Upper lobe of left lung (tissue), 6 donors: ENCODE measurements at regions not wholly inside any gene's neighbourhood (a gene's known extent, or its start where the extent isn't known, plus 50 kb on each side); places are given as distances from the start of the nearest gene placed in this dataset.
A peak's percentile ranks its signal among the peaks of the same experiment; 100 is the strongest.

Experiments
- ATAC-seq, 2 donors: fragments of 200-7000 bp; cut with Tn5 transposase; one replicate each; pipeline ENCODE4 v1.9.1; 2022; ENCODE audit warnings: mild to moderate bottlenecking in 2 of 2, moderate library complexity in 2 of 2; ENCODE audit not compliant: low FRiP score in 2 of 2
- DNase-seq, 2 donors: peaks; one replicate each; pipeline ENCODE4 v3.0.0-alpha.2; 2019 to 2020
- H3K27ac ChIP-seq, 4 donors: fragments of 200-600 bp; sonication (generic); one replicate each; pipeline ENCODE4 v1.5.1; 2016 to 2019
- H3K27me3 ChIP-seq, 4 donors: fragments of 200-600 bp; sonication (generic); one replicate each; pipeline ENCODE4 v1.5.1; 2017 to 2019
- H3K36me3 ChIP-seq, 4 donors: fragments of 200-600 bp; sonication (generic); one replicate each; pipeline ENCODE4 v1.5.1; 2016 to 2019
- H3K4me1 ChIP-seq, 4 donors: fragments of 200-600 bp; sonication (generic); one replicate each; pipeline ENCODE4 v1.5.1; 2018 to 2019
- H3K4me3 ChIP-seq, 4 donors: fragments of 200-600 bp; sonication (generic); one replicate each; pipeline ENCODE4 v1.5.1; 2017 to 2019; ENCODE audit warnings: mild to moderate bottlenecking in 2 of 4, moderate library complexity in 1 of 4
- H3K9me3 ChIP-seq, 4 donors: fragments of 200-600 bp; sonication (generic); one replicate each; pipeline ENCODE4 v1.5.1; 2018 to 2019
- CTCF ChIP-seq, 6 experiments: fragments of 450-650 bp in 4 of 6; fragments of 200-600 bp in 2 of 6; sonication (generic) in 2 of 6; IDR thresholded peaks; one replicate each; pipeline ENCODE4 v1.5.1; 2016 to 2019; ENCODE audit warnings: antibody characterized with exemption in 6 of 6
- EP300 ChIP-seq, 4 donors: sonication (generic); formaldehyde crosslinking; IDR thresholded peaks; one replicate each; pipeline ENCODE4 v1.5.1; 2017; ENCODE audit warnings: antibody characterized with exemption in 4 of 4, control low read depth in 2 of 4
- POLR2A ChIP-seq, 4 donors: fragments of 450-650 bp; IDR thresholded peaks; one replicate each; pipeline ENCODE4 v1.5.1; 2016 to 2017; ENCODE audit warnings: antibody characterized with exemption in 4 of 4, mild to moderate bottlenecking in 2 of 4
- POLR2AphosphoS5 ChIP-seq, 2 donors: sonication (generic); formaldehyde crosslinking; IDR thresholded peaks; one replicate each; pipeline ENCODE4 v1.5.1; 2017; ENCODE audit warnings: antibody characterized with exemption in 2 of 2
- WGBS, 2 donors: methylation state at CpG; one replicate each; pipeline ENCODE4 v1.1.5; 2017 to 2018; 5-methylcytosine and 5-hydroxymethylcytosine counted together
- small RNA-seq, 4 donors: library from RNA; depleted of rRNA; stranded (forward); fragments of <200 nt; gene quantifications; one replicate each; pipeline ENCODE3, GENCODE V24; 2016
- donor health status: DM: no; HTN: no; CAD: no; lungs with moderate emphysema.
- donor health status: DM: no; HTN: yes; CAD: no; lungs with severe emphysema.

DNA sequence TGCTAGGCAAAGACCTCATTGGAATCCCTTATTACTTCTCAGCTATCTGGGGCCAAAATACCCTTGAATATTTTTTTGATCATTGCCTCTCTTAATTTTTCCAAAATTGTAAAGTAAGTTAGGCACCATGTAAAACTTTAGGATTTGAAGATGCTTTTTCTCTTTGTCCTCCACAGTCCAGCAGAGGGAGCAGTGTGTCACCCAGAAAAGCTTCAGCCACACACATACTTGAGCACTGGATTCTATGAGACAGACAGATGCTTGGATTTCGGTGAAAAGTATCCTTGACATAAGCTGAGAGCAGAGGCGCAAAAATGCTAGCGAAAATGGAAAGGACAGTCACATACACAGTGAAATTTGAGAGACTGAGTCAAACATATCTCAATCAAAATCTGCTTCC, 74.7 kb upstream of the KCNJ3 start:
- Histone ChIP-seq H3K27ac (no peak overlapping the region), H3K4me1 (no peaks in the 10 kb centered on the region), H3K9me3 (no peaks in the 10 kb centered on the region), H3K4me3 (no peak overlapping the region), H3K27me3 (no peaks in the 10 kb centered on the region), H3K36me3 (no peaks in the 10 kb centered on the region)
- 41 to 45% methylated on average over 3 of the region's 3 CpGs for WGBS, 2 donors
- ATAC-seq (peak in 1 of 2 donors; percentile 70), DNase-seq (no peak)
- TF ChIP-seq CTCF (IDR thresholded peaks at IDR 0.05) (peak in 5 of 6 experiments; percentile 8 to 41 (median 33)), EP300 (IDR thresholded peaks at IDR 0.05) (no peak), POLR2AphosphoS5 (IDR thresholded peaks at IDR 0.05) (no peak)

DNA sequence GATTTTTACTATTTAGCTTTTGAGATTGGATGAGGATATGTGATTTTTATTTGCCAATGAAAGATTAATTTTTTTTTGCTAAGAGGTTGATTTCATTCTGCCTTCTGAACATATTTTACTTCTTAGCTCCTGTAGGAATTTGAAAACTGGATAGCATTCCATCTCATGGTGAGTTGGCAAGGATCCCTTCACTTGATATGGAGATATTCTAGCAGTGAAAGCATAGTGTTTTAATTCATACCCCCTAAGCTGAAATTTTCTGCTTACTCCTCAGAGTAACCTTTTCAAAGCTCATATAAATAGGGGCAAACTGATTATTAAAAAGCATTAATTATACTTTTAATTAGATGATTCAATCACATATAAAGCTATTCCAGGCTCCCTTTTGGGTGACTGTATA, 61.0 kb upstream of the KCNJ3 start:
- no peaks in the 10 kb centered on the region for H3K4me1 ChIP-seq
- TF ChIP-seq CTCF (IDR thresholded peaks at IDR 0.05) (no peak), POLR2AphosphoS5 (IDR thresholded peaks at IDR 0.05) (no peak), EP300 (IDR thresholded peaks at IDR 0.05) (no peak), POLR2A (IDR thresholded peaks at IDR 0.05) (no peak)
- no peak for DNase-seq
- H3K27ac ChIP-seq = no peak overlapping the region
- H3K27me3 ChIP-seq = no peaks in the 10 kb centered on the region
- H3K4me3 ChIP-seq = no peak overlapping the region
- ATAC-seq = no peak
- H3K36me3 ChIP-seq = no peaks in the 10 kb centered on the region
- no peaks in the 10 kb centered on the region for H3K9me3 ChIP-seq

GRCh38 chr2:154638783-154639182, 59.7 kb upstream of the KCNJ3 start:
- H3K36me3 ChIP-seq = no peaks in the 10 kb centered on the region
- TF ChIP-seq POLR2AphosphoS5 (IDR thresholded peaks at IDR 0.05) (no peak), CTCF (IDR thresholded peaks at IDR 0.05) (no peak), POLR2A (IDR thresholded peaks at IDR 0.05) (no peak), EP300 (IDR thresholded peaks at IDR 0.05) (no peak)
- no peaks in the 10 kb centered on the region for H3K4me1 ChIP-seq
- no peaks in the 10 kb centered on the region for H3K27me3 ChIP-seq
- no peaks in the 10 kb centered on the region for H3K9me3 ChIP-seq
- DNase-seq (no peak), ATAC-seq (no peak)
- no peak overlapping the region for H3K4me3 ChIP-seq
- 78 to 82% methylated on average over 1 of the region's 1 CpG for WGBS, 2 donors
- H3K27ac ChIP-seq = no peak overlapping the region

DNA sequence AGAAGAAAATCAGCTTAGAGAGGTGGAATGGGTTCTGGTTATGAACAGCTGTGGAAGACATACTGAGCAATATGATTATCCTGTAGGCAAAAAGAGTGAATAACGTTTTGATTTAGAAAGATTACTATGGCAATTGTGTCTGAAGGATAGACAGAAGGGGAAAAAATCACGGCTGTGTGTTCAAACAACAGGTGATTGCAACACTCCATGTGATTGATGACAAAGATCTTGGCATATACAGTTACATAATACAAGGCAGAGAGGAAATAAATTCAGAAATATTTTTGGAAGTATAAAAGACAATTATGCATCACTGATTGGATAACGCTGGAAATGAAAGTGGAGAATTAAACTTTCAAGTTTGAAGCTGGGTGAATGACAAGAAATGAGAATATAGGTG, 58.5 kb upstream of the KCNJ3 start:
- DNase-seq (no peak), ATAC-seq (no peak)
- TF ChIP-seq CTCF (IDR thresholded peaks at IDR 0.05) (no peak), POLR2A (IDR thresholded peaks at IDR 0.05) (no peak), POLR2AphosphoS5 (IDR thresholded peaks at IDR 0.05) (no peak), EP300 (IDR thresholded peaks at IDR 0.05) (no peak)
- Histone ChIP-seq H3K27ac (no peak overlapping the region), H3K4me1 (no peaks in the 10 kb centered on the region), H3K36me3 (no peaks in the 10 kb centered on the region), H3K9me3 (no peaks in the 10 kb centered on the region), H3K4me3 (no peak overlapping the region), H3K27me3 (no peaks in the 10 kb centered on the region)
- WGBS, 2 donors = 47 to 57% methylated on average over 3 of the region's 3 CpGs

Small RNA genes lying in the stretch of these regions (small RNA-seq; reads per million reads assigned to genes)
- gene RNA5SP107 = 0 reads per million in 4 donors
